Lower leg skin (tissue), 3 donors: ENCODE measurements at regions not wholly inside any gene's neighbourhood (a gene's known extent, or its start where the extent isn't known, plus 50 kb on each side); places are given as distances from the start of the nearest gene placed in this dataset.

Experiments used
- CTCF ChIP-seq, 3 donors: fragments of 450-650 bp; IDR thresholded peaks; one replicate each; pipeline ENCODE4 v1.5.1; 2016; ENCODE audit warnings: antibody characterized with exemption in 3 of 3, mild to moderate bottlenecking in 3 of 3, moderate library complexity in 2 of 3
- POLR2A ChIP-seq, 2 donors: fragments of 450-650 bp; IDR thresholded peaks; one replicate each; pipeline ENCODE4 v1.6.1; 2016 to 2017; ENCODE audit warnings: antibody characterized with exemption in 2 of 2, mild to moderate bottlenecking in 1 of 2, moderate library complexity in 1 of 2

- TF ChIP-seq CTCF (IDR thresholded peaks at IDR 0.05): no peak
- TF ChIP-seq POLR2A (IDR thresholded peaks at IDR 0.05): no peak
Observed at GRCh38 chrX:78437621-78438020, 110.2 kb upstream of the CYSLTR1 start.
